HUES6 (cell line): ENCODE measurements at regions not wholly inside any gene's neighbourhood (a gene's known extent, or its start where the extent isn't known, plus 50 kb on each side); places are given as distances from the start of the nearest gene placed in this dataset.

Source experiments
- H3K27ac ChIP-seq: 2 replicates; pipeline ENCODE4 v1.7.0; 2013; ENCODE audit warnings: low read depth, mild to moderate bottlenecking, low read length, inconsistent platforms
- H3K27me3 ChIP-seq: 2 replicates; pipeline ENCODE4 v1.6.1; 2013; ENCODE audit warnings: low read length; ENCODE audit not compliant: control insufficient read depth, insufficient read depth
- H3K36me3 ChIP-seq: 2 replicates; pipeline ENCODE4 v1.6.1; 2013; ENCODE audit warnings: low read length; ENCODE audit not compliant: control insufficient read depth, insufficient read depth
- H3K4me1 ChIP-seq: 2 replicates; pipeline ENCODE4 v1.6.1; 2013; ENCODE audit warnings: low read length; ENCODE audit not compliant: control insufficient read depth, insufficient read depth
- H3K4me3 ChIP-seq: 2 replicates; pipeline ENCODE4 v1.5.1; 2013; ENCODE audit warnings: low read depth, low read length
- H3K9ac ChIP-seq: one replicate; pipeline ENCODE4 v1.6.1; 2013; ENCODE audit warnings: mild to moderate bottlenecking, low read length
- H3K9me3 ChIP-seq: 2 replicates; pipeline ENCODE4 v1.6.1; 2013; ENCODE audit warnings: low read depth, low read length; ENCODE audit not compliant: control insufficient read depth, insufficient read depth

GRCh38 chr2:228348516-228349064, 167.1 kb upstream of the SPHKAP start:
- Histone ChIP-seq H3K4me3 (no peak overlapping the region), H3K27me3 (no peaks in the 10 kb centered on the region), H3K9me3 (no peaks in the 10 kb centered on the region), H3K9ac (no peak overlapping the region), H3K36me3 (no peaks in the 10 kb centered on the region), H3K4me1 (no peaks in the 10 kb centered on the region), H3K27ac (no peak overlapping the region)

- 0 out of 2 replicates have a peak, but pooled peaks cover 3% of the 10 kb centered on the region for H3K9me3 ChIP-seq
- H3K4me3 ChIP-seq = no peak overlapping the region
- H3K36me3 ChIP-seq = no peaks in the 10 kb centered on the region
- no peaks in the 10 kb centered on the region for H3K4me1 ChIP-seq
- H3K27me3 ChIP-seq = no peaks in the 10 kb centered on the region
- no peak overlapping the region for H3K9ac ChIP-seq
- no peak overlapping the region for H3K27ac ChIP-seq
Measured at GRCh38 chr2:228344531-228344930, 163.0 kb upstream of the SPHKAP start.

GRCh38 chr2:228339525-228339924, 158.0 kb upstream of the SPHKAP start:
- Histone ChIP-seq H3K4me3 (no peak overlapping the region), H3K9me3 (peaks cover 9% of the 10 kb centered on the region; the same call in 1 of the 2 replicates), H3K4me1 (no peaks in the 10 kb centered on the region), H3K27ac (no peak overlapping the region), H3K36me3 (no peaks in the 10 kb centered on the region), H3K27me3 (no peaks in the 10 kb centered on the region), H3K9ac (no peak overlapping the region)

GRCh38 chr2:228334180-228334579, 152.7 kb upstream of the SPHKAP start:
- H3K9me3 ChIP-seq = peaks cover 11% of the 10 kb centered on the region
- H3K9ac ChIP-seq = no peak overlapping the region
- no peaks in the 10 kb centered on the region for H3K36me3 ChIP-seq
- no peaks in the 10 kb centered on the region for H3K27me3 ChIP-seq
- H3K4me1 ChIP-seq = no peaks in the 10 kb centered on the region
- no peak overlapping the region for H3K27ac ChIP-seq
- no peak overlapping the region for H3K4me3 ChIP-seq

DNA sequence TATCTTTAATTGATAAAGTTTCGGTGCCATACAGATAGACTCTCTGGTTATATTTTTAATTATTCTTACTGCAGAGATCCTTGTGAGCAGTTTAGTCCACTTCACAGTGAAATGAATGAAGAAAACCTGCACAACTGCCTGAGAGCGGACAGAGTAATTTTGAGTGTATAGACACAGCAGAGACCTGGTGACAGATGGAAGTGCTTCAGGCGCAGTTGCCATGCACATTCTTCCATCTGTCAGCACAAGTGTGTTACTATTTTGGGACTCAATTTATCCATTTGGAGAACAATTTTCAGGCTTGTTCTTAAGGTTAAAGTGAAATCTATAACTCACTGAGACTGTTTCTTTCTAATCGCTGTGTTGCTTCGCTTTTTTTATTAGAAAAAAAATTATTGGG, 147.8 kb upstream of the SPHKAP start:
- no peak overlapping the region for H3K4me3 ChIP-seq
- H3K4me1 ChIP-seq = no peaks in the 10 kb centered on the region
- H3K9ac ChIP-seq = no peak overlapping the region
- H3K27ac ChIP-seq = no peak overlapping the region
- H3K36me3 ChIP-seq = no peaks in the 10 kb centered on the region
- H3K9me3 ChIP-seq = peaks cover 26% of the 10 kb centered on the region
- H3K27me3 ChIP-seq = no peaks in the 10 kb centered on the region

DNA sequence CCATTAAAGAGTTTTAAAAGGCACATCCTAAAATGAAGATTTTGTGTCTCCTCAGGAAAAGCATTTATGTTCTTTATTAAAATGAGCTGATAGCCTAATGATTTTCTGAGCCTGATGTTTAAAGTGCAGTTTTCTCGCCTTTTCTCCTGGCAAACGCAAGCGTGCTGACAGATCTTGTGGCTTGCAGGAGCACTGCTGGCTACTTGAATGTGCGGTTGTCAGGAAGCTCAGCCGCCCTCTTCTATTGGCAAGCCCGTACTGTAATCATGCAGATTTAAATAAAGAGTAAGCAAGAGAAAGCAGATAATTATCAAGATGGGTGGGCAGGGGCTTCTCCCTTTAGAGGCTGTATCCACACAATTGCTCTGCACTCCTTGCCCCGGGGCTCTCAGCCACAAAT, 139.5 kb upstream of the SPHKAP start:
- Histone ChIP-seq H3K27ac (no peak overlapping the region), H3K4me1 (no peaks in the 10 kb centered on the region), H3K4me3 (no peak overlapping the region), H3K9me3 (peaks cover under 1% of the 10 kb centered on the region; the same call in 1 of the 2 replicates), H3K27me3 (no peaks in the 10 kb centered on the region), H3K9ac (no peak overlapping the region), H3K36me3 (no peaks in the 10 kb centered on the region)

DNA sequence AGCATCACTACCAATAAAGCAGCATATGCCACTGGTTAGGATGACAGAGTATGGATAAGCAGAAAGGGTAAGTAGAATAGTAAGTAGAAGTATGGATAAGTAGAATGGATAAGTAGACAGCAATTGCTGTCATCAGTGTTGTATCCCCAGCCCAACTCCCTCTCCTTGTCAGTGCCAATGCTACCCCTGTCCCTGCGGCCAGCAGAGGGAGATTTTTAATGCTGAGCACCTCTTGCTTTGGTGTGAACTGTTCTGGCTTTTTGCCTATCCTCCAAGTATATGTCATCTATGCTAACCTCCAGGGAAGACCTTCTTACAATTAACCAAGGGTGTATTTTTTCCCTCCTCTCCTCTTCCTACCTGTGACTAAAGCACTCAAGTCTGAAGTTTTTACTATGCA, 136.7 kb upstream of the SPHKAP start:
- no peak overlapping the region for H3K27ac ChIP-seq
- no peaks in the 10 kb centered on the region for H3K4me1 ChIP-seq
- H3K9ac ChIP-seq = no peak overlapping the region
- no peaks in the 10 kb centered on the region for H3K9me3 ChIP-seq
- no peak overlapping the region for H3K4me3 ChIP-seq
- H3K36me3 ChIP-seq = no peaks in the 10 kb centered on the region
- no peaks in the 10 kb centered on the region for H3K27me3 ChIP-seq

GRCh38 chr2:228312172-228312571, 130.7 kb upstream of the SPHKAP start:
- Histone ChIP-seq H3K27ac (no peak overlapping the region), H3K4me3 (no peak overlapping the region), H3K27me3 (no peaks in the 10 kb centered on the region), H3K36me3 (no peaks in the 10 kb centered on the region), H3K4me1 (no peaks in the 10 kb centered on the region), H3K9ac (no peak overlapping the region), H3K9me3 (no peaks in the 10 kb centered on the region)

DNA sequence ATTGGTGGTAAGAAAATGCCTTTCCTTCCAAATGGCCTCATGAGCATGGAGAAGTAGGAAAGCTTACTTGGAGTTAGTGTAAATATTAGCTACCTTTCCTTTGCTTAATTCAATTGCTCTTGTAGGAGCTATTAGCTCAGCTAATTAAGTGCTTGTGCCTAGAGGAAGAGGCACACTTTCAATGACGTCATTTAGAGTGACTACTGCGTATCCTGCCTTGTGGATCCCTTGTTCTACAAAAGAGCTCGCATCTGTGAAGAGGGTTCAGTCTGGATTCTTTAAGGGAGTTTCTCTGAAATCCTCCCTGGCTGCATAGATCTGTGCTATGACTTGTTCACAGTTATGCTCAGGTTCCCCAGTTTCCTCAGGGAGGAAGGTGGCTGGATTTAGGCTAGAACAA, 122.5 kb upstream of the SPHKAP start:
- H3K9me3 ChIP-seq = no peaks in the 10 kb centered on the region

DNA sequence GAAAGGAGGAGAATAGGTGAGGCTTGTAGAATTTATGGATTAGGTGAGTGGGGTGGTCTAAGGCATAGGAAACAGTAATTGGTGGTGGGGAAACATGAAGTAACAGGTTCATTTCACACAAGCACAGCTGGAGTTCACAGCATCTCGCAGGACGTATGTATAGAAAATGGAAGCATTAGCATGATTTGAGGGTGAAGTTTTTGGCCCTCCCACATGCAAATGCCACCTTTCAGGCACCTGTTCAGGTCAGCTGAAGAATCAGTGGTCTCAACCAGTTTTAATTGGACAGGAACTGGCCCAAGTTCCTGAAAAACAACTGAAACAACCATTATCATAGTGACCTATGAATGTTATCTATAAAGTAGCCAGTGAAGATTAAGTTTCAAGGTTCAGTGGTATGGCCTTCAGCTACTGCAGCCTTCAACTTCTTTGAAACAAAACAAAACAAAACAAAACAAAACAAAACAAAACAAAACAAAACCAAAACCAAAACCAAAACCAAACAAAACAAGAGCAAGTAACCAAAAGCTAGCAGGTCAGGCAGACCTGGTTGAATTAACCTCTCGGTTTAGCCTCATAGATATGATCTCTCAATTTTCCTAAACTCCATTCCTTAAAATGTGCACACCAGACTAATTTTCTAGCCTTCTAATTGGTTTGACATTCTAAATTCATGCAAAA, 102.1 kb upstream of the SPHKAP start:
- Histone ChIP-seq H3K9ac (no peak overlapping the region), H3K4me1 (no peaks in the 10 kb centered on the region), H3K27ac (no peak overlapping the region), H3K4me3 (no peak overlapping the region), H3K27me3 (no peaks in the 10 kb centered on the region), H3K9me3 (no peaks in the 10 kb centered on the region), H3K36me3 (no peaks in the 10 kb centered on the region)

More for the DNA sequence above, 122.5 kb upstream of the SPHKAP start:
- Histone ChIP-seq H3K9ac (no peak overlapping the region), H3K4me1 (no peaks in the 10 kb centered on the region; the same call in 1 of the 2 replicates), H3K27ac (no peak overlapping the region), H3K27me3 (no peaks in the 10 kb centered on the region), H3K36me3 (no peaks in the 10 kb centered on the region), H3K4me3 (no peak overlapping the region)

GRCh38 chr2:228282376-228282775, 100.9 kb upstream of the SPHKAP start:
- Histone ChIP-seq H3K4me1 (no peaks in the 10 kb centered on the region), H3K9me3 (no peaks in the 10 kb centered on the region), H3K4me3 (no peak overlapping the region), H3K27me3 (no peaks in the 10 kb centered on the region), H3K36me3 (no peaks in the 10 kb centered on the region), H3K27ac (no peak overlapping the region), H3K9ac (no peak overlapping the region)
